Nephron (organoid): ENCODE measurements at regions not wholly inside any gene's neighbourhood (a gene's known extent, or its start where the extent isn't known, plus 50 kb on each side); places are given as distances from the start of the nearest gene placed in this dataset.

Source experiments
- H3K27ac Mint-ChIP-seq, 3 experiments: 2 replicates each; pipeline ENCODE4 v1.8.0; 2020; ENCODE audit warnings: mixed read lengths in 3 of 3, mild to moderate bottlenecking in 2 of 3, moderate library complexity in 1 of 3
- H3K27me3 Mint-ChIP-seq: 2 replicates; pipeline ENCODE4 v1.8.0; 2021; ENCODE audit warnings: low read depth, mild to moderate bottlenecking, moderate library complexity, mixed read lengths
- H3K36me3 Mint-ChIP-seq: 2 replicates; pipeline ENCODE4 v1.8.0; 2020; ENCODE audit warnings: low read depth, mixed read lengths
- H3K4me1 Mint-ChIP-seq: 2 replicates; pipeline ENCODE4 v1.8.0; 2020; ENCODE audit warnings: mixed read lengths
- H3K4me3 Mint-ChIP-seq, 3 experiments: 2 replicates each; pipeline ENCODE4 v1.8.0; 2020; ENCODE audit warnings: mild to moderate bottlenecking in 3 of 3, mixed read lengths in 3 of 3, moderate library complexity in 2 of 3
- H3K9me3 Mint-ChIP-seq: 2 replicates; pipeline ENCODE4 v1.8.0; 2020; ENCODE audit warnings: mixed read lengths
- CTCF ChIP-seq, 3 experiments: fragments of 200-600 bp; sonication (generic); IDR thresholded peaks; one replicate each; pipeline ENCODE4 v1.5.0; 2021; ENCODE audit warnings: antibody characterized with exemption in 3 of 3; ENCODE audit not compliant: unreplicated experiment in 3 of 3

- no peaks in the 10 kb centered on the region for H3K9me3 Mint-ChIP-seq
- H3K4me1 Mint-ChIP-seq: no peaks in the 10 kb centered on the region
- TF ChIP-seq CTCF (IDR thresholded peaks at IDR 0.05; ENCODE audit: unreplicated experiment in 3 of 3): no peak
- H3K36me3 Mint-ChIP-seq: no peaks in the 10 kb centered on the region
- H3K4me3 Mint-ChIP-seq: no peak overlapping the region
- H3K27ac Mint-ChIP-seq: no peak overlapping the region
- peaks cover 5% of the 10 kb centered on the region for H3K27me3 Mint-ChIP-seq
Observed at GRCh38 chr11:93933230-93933629, 82.8 kb upstream of the VSTM5 start.

GRCh38 chr11:93935826-93936225 lies 85.3 kb upstream of the HEPHL1 start:
- no peak for TF ChIP-seq CTCF (IDR thresholded peaks at IDR 0.05; ENCODE audit: unreplicated experiment in 3 of 3)
- Mint-ChIP-seq H3K4me1 (no peaks in the 10 kb centered on the region), H3K27ac (no peak overlapping the region), H3K36me3 (no peaks in the 10 kb centered on the region), H3K4me3 (no peak overlapping the region), H3K27me3 (peaks cover 6% of the 10 kb centered on the region), H3K9me3 (no peaks in the 10 kb centered on the region)

- H3K36me3 Mint-ChIP-seq: no peaks in the 10 kb centered on the region
- no peaks in the 10 kb centered on the region for H3K4me1 Mint-ChIP-seq
- H3K9me3 Mint-ChIP-seq: no peaks in the 10 kb centered on the region
- H3K4me3 Mint-ChIP-seq: no peak overlapping the region
- H3K27ac Mint-ChIP-seq: no peak overlapping the region
- TF ChIP-seq CTCF (IDR thresholded peaks at IDR 0.05; ENCODE audit: unreplicated experiment in 3 of 3): no peak
- H3K27me3 Mint-ChIP-seq: peaks cover 6% of the 10 kb centered on the region
Observed at GRCh38 chr11:93936460-93936859, 84.7 kb upstream of the HEPHL1 start.

GRCh38 chr11:93939084-93939760 lies 81.9 kb upstream of the HEPHL1 start:
- no peak overlapping the region for H3K27ac Mint-ChIP-seq
- no peaks in the 10 kb centered on the region for H3K4me1 Mint-ChIP-seq
- no peaks in the 10 kb centered on the region for H3K36me3 Mint-ChIP-seq
- TF ChIP-seq CTCF (IDR thresholded peaks at IDR 0.05; ENCODE audit: unreplicated experiment in 3 of 3): no peak
- H3K27me3 Mint-ChIP-seq: peaks cover 6% of the 10 kb centered on the region
- H3K4me3 Mint-ChIP-seq: no peak overlapping the region
- H3K9me3 Mint-ChIP-seq: no peaks in the 10 kb centered on the region

- no peak for TF ChIP-seq CTCF (IDR thresholded peaks at IDR 0.05; ENCODE audit: unreplicated experiment in 3 of 3)
- Mint-ChIP-seq H3K27ac (no peak overlapping the region), H3K4me3 (no peak overlapping the region), H3K4me1 (no peaks in the 10 kb centered on the region), H3K36me3 (no peaks in the 10 kb centered on the region), H3K9me3 (no peaks in the 10 kb centered on the region), H3K27me3 (peaks cover 6% of the 10 kb centered on the region)
Observed at GRCh38 chr11:93940395-93940794, 80.8 kb upstream of the HEPHL1 start.

GRCh38 chr11:93942176-93942575 lies 79.0 kb upstream of the HEPHL1 start:
- H3K27ac Mint-ChIP-seq: no peak overlapping the region
- peaks cover 6% of the 10 kb centered on the region for H3K27me3 Mint-ChIP-seq
- no peak for TF ChIP-seq CTCF (IDR thresholded peaks at IDR 0.05; ENCODE audit: unreplicated experiment in 3 of 3)
- H3K4me1 Mint-ChIP-seq: no peaks in the 10 kb centered on the region
- no peak overlapping the region for H3K4me3 Mint-ChIP-seq
- no peaks in the 10 kb centered on the region for H3K9me3 Mint-ChIP-seq
- no peaks in the 10 kb centered on the region for H3K36me3 Mint-ChIP-seq
